GM23338 (cell line): ENCODE measurements at regions not wholly inside any gene's neighbourhood (a gene's known extent, or its start where the extent isn't known, plus 50 kb on each side); places are given as distances from the start of the nearest gene placed in this dataset.

Source experiments
- ATAC-seq: fragments of 200-7000 bp; cut with Tn5 transposase; 3 replicates; pipeline ENCODE4 v1.9.1; 2020
- DNase-seq: peaks from one replicate; pipeline ENCODE4 v3.0.0-alpha.2; 2015; ENCODE audit warnings: low spot score
- H2AFZ ChIP-seq: fragments of 200-600 bp; sonication (generic); 2 replicates; pipeline ENCODE4 v1.8.0; 2016; ENCODE audit warnings: antibody characterized with exemption, mild to moderate bottlenecking, moderate library complexity
- H3F3A ChIP-seq: fragments of 200-600 bp; sonication (generic); replicated peaks from 2 replicates; pipeline ENCODE4 v1.8.0; 2017; ENCODE audit warnings: antibody characterized with exemption, mixed run types, low read depth
- H3K27ac ChIP-seq: fragments of 200-600 bp; sonication (generic); 2 replicates; pipeline ENCODE4 v1.6.1; 2016; ENCODE audit warnings: low read depth
- H3K27me3 ChIP-seq: fragments of 200-600 bp; sonication (generic); 2 replicates; pipeline ENCODE4 v1.8.0; 2016; ENCODE audit warnings: mild to moderate bottlenecking, mixed run types, moderate library complexity; ENCODE audit not compliant: insufficient read depth
- H3K36me3 ChIP-seq: fragments of 200-600 bp; sonication (generic); 2 replicates; pipeline ENCODE4 v1.8.0; 2016; ENCODE audit warnings: mild to moderate bottlenecking; ENCODE audit not compliant: insufficient read depth
- H3K4me1 ChIP-seq: fragments of 200-600 bp; sonication (generic); 2 replicates; pipeline ENCODE4 v1.8.0; 2016; ENCODE audit warnings: mild to moderate bottlenecking, moderate library complexity; ENCODE audit not compliant: insufficient read depth
- H3K4me2 ChIP-seq: fragments of 200-600 bp; sonication (generic); 2 replicates; pipeline ENCODE4 v1.7.1; 2017; ENCODE audit warnings: mixed run types
- H3K4me3 ChIP-seq: fragments of 200-600 bp; sonication (generic); 2 replicates; pipeline ENCODE4 v1.6.1; 2016; ENCODE audit warnings: mixed run types
- H3K79me2 ChIP-seq: fragments of 200-600 bp; sonication (generic); replicated peaks from 2 replicates; pipeline ENCODE4 v1.8.0; 2017; ENCODE audit warnings: mild to moderate bottlenecking; ENCODE audit not compliant: insufficient read depth
- H3K9me2 ChIP-seq: fragments of 200-600 bp; sonication (generic); 2 replicates; pipeline ENCODE4 v1.8.0; 2017; ENCODE audit not compliant: insufficient read depth
- H4K20me1 ChIP-seq: fragments of 200-600 bp; sonication (generic); replicated peaks from 2 replicates; pipeline ENCODE4 v1.8.0; 2017; ENCODE audit warnings: mild to moderate bottlenecking; ENCODE audit not compliant: insufficient read depth
- H3K27ac Mint-ChIP-seq: 2 replicates; pipeline ENCODE4 v1.8.0; 2020; ENCODE audit warnings: inconsistent platforms, mild to moderate bottlenecking, moderate library complexity, mixed read lengths
- H3K27me3 Mint-ChIP-seq: 3 replicates; pipeline ENCODE4 v1.8.0; 2022; ENCODE audit warnings: low read depth, mild to moderate bottlenecking, moderate library complexity, mixed read lengths, inconsistent platforms; ENCODE audit not compliant: insufficient read depth, poor library complexity
- H3K36me3 Mint-ChIP-seq: 3 replicates; pipeline ENCODE4 v1.8.0; 2021; ENCODE audit warnings: low read depth, mild to moderate bottlenecking, inconsistent platforms, moderate library complexity, mixed read lengths
- H3K4me1 Mint-ChIP-seq: 3 replicates; pipeline ENCODE4 v1.8.0; 2020; ENCODE audit warnings: mild to moderate bottlenecking, inconsistent platforms, mixed read lengths
- H3K4me3 Mint-ChIP-seq: 3 replicates; pipeline ENCODE4 v1.8.0; 2021; ENCODE audit warnings: moderate library complexity, mild to moderate bottlenecking, inconsistent platforms, mixed read lengths
- H3K9me3 Mint-ChIP-seq: 3 replicates; pipeline ENCODE4 v1.8.0; 2020; ENCODE audit warnings: moderate library complexity, mild to moderate bottlenecking, inconsistent platforms, mixed read lengths
- CREB1 ChIP-seq: fragments of 250-450 bp; sonication (Bioruptor Pico); IDR thresholded peaks from 2 replicates; pipeline ENCODE4 v1.5.0; 2020; ENCODE audit warnings: low read depth, mild to moderate bottlenecking, moderate library complexity
- CTCF ChIP-seq, 2 experiments: fragments of 200-600 bp in 1 of 2; sonication (generic) in 1 of 2; conservative IDR thresholded peaks; 2 replicates each; pipeline versions ENCODE4 v1.5.1 to v1.6.1; 2016 to 2017; ENCODE audit warnings: antibody characterized with exemption in 2 of 2, low read depth in 2 of 2, mild to moderate bottlenecking in 2 of 2, moderate library complexity in 1 of 2
- ETS1 ChIP-seq: IDR thresholded peaks from 2 replicates; pipeline ENCODE4 v1.6.1; 2016; ENCODE audit warnings: antibody characterized with exemption
- EZH2 ChIP-seq: fragments of 200-600 bp; sonication (generic); IDR thresholded peaks from one replicate; pipeline ENCODE4 v1.8.0; 2017; ENCODE audit warnings: antibody characterized with exemption, mild to moderate bottlenecking, low read depth; ENCODE audit not compliant: unreplicated experiment
- EZH2phosphoT487 ChIP-seq: fragments of 200-600 bp; sonication (generic); IDR thresholded peaks from one replicate; pipeline ENCODE4 v1.8.1; 2018; ENCODE audit warnings: antibody characterized with exemption; ENCODE audit not compliant: unreplicated experiment
- JUNB ChIP-seq: IDR thresholded peaks from one replicate; pipeline ENCODE4 v1.6.1; 2016; ENCODE audit warnings: antibody characterized with exemption; ENCODE audit not compliant: unreplicated experiment
- NANOG ChIP-seq: IDR thresholded peaks from 2 replicates; pipeline ENCODE4 v1.6.1; 2016; ENCODE audit warnings: antibody characterized with exemption, borderline replicate concordance
- POLR2AphosphoS5 ChIP-seq: IDR thresholded peaks from 2 replicates; pipeline ENCODE4 v1.6.1; 2016; ENCODE audit warnings: antibody characterized with exemption, low read depth
- REST ChIP-seq: IDR thresholded peaks from one replicate; pipeline ENCODE4 v1.6.1; 2018; ENCODE audit warnings: antibody characterized with exemption; ENCODE audit not compliant: unreplicated experiment
- ZNF114 ChIP-seq: fragments of 250-450 bp; sonication (Bioruptor Pico); IDR thresholded peaks from 2 replicates; pipeline ENCODE4 v1.5.0; 2020; ENCODE audit warnings: mild to moderate bottlenecking, moderate library complexity
- ZNF331 ChIP-seq: fragments of 250-450 bp; sonication (Bioruptor Pico); IDR thresholded peaks from 2 replicates; pipeline ENCODE4 v1.5.0; 2020; ENCODE audit warnings: low read depth, mild to moderate bottlenecking, moderate library complexity
- ZNF462 ChIP-seq: fragments of 250-450 bp; sonication (Bioruptor Pico); IDR thresholded peaks from 2 replicates; pipeline ENCODE4 v1.5.0; 2020; ENCODE audit warnings: mild to moderate bottlenecking, moderate library complexity

GRCh38 chr12:85676816-85677749, 159.1 kb downstream of the RASSF9 start (continued):
- TF ChIP-seq REST (no peak), JUNB (no peak), CREB1 (CRISPR knock-in tag) (no peak), EZH2phosphoT487 (no peak), POLR2AphosphoS5 (no peak), CTCF (conservative IDR thresholded peaks at IDR 0.05; ENCODE audit: low read depth in 2 of 2) (no peak), EZH2 (no peak), ZNF331 (CRISPR knock-in tag) (no peak), ZNF114 (CRISPR knock-in tag) (no peak), NANOG (no peak)

- Mint-ChIP-seq H3K9me3 (peaks cover 18% of the 10 kb centered on the region), H3K4me1 (no peaks in the 10 kb centered on the region), H3K36me3 (peaks cover 12% of the 10 kb centered on the region), H3K4me3 (no peak overlapping the region), H3K27ac (no peak overlapping the region), H3K27me3 (peaks cover 3% of the 10 kb centered on the region)
- Histone ChIP-seq H3K27ac (no peak overlapping the region), H3F3A (no peaks in the 10 kb centered on the region), H4K20me1 (no peaks in the 10 kb centered on the region), H3K79me2 (no peaks in the 10 kb centered on the region), H3K9me2 (no peaks in the 10 kb centered on the region), H3K4me1 (no peaks in the 10 kb centered on the region), H3K27me3 (no peaks in the 10 kb centered on the region), H3K4me3 (no peak overlapping the region), H3K36me3 (no peaks in the 10 kb centered on the region; the same call in 1 of the 2 replicates), H3K4me2 (no peak overlapping the region), H2AFZ (no peak overlapping the region)
- DNase-seq (no peak), ATAC-seq (no peak)
- TF ChIP-seq ZNF114 (CRISPR knock-in tag): no peak
- TF ChIP-seq EZH2: no peak
- TF ChIP-seq ZNF462 (CRISPR knock-in tag): no peak
- TF ChIP-seq ETS1: no peak
- no peak for TF ChIP-seq NANOG
Observed at GRCh38 chr12:85679296-85679695, 156.9 kb downstream of the RASSF9 start.
